C4-2B (cell line): ENCODE measurements at regions not wholly inside any gene's neighbourhood (a gene's known extent, or its start where the extent isn't known, plus 50 kb on each side); places are given as distances from the start of the nearest gene placed in this dataset.

Experiments used
- ZFX ChIP-seq: fragments of 450-650 bp; IDR thresholded peaks from 2 replicates; pipeline ENCODE4 v1.6.1; 2017
- TF ChIP-seq, protein P1 (sequence below): fragments of 450-650 bp; conservative IDR thresholded peaks from 2 replicates; pipeline ENCODE4 v1.5.1; 2017; ENCODE audit warnings: mild to moderate bottlenecking

DNA sequence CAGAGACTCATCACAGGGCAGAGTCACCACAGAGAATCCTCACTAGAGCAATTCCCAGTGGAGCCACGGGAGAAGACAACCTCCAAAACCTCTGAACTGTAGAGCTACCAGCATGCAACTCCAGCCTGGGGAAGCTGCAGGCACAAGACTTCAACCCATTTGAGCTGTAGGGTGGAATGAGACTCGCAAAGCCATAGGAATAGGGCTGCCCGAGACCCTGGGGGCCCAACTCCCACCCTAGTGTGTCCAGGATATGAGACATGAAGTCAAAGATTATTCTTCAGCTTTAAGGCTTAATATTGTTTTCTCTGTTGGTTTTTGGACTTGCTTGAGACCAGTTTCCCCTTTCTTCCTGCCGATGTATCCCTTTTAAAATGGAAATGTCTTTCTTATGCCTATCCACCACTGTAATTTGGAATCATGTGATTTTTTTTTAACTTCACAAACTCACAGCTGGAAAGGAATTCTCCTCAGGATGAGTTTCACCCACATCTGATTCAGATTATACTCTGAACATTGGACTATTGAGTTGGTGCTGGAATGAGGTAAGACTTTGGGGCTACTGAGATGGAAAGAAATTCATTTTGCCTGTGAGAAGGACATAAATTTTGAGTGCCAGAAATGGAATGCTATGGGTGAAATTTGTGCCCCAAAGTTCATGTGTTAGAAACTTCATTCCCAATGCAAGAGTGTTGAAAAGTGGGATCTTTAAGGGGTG is 59.6 kb upstream of the ST6GALNAC5 start:
- TF ChIP-seq, protein P1, sequence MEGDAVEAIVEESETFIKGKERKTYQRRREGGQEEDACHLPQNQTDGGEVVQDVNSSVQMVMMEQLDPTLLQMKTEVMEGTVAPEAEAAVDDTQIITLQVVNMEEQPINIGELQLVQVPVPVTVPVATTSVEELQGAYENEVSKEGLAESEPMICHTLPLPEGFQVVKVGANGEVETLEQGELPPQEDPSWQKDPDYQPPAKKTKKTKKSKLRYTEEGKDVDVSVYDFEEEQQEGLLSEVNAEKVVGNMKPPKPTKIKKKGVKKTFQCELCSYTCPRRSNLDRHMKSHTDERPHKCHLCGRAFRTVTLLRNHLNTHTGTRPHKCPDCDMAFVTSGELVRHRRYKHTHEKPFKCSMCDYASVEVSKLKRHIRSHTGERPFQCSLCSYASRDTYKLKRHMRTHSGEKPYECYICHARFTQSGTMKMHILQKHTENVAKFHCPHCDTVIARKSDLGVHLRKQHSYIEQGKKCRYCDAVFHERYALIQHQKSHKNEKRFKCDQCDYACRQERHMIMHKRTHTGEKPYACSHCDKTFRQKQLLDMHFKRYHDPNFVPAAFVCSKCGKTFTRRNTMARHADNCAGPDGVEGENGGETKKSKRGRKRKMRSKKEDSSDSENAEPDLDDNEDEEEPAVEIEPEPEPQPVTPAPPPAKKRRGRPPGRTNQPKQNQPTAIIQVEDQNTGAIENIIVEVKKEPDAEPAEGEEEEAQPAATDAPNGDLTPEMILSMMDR = no peak
- no peak for TF ChIP-seq ZFX
